H1 (cell line): ENCODE measurements at regions not wholly inside any gene's neighbourhood (a gene's known extent, or its start where the extent isn't known, plus 50 kb on each side); places are given as distances from the start of the nearest gene placed in this dataset.

Experiments
- CEBPB ChIP-seq: IDR thresholded peaks from 2 replicates; pipeline ENCODE4 v1.6.1; 2012; ENCODE audit warnings: low read depth, low read length
- EP300 ChIP-seq, 2 experiments: IDR thresholded peaks; 1 replicate in 1 of 2; 2 replicates in 1 of 2; pipeline ENCODE4 v1.6.1; 2011 to 2012; ENCODE audit warnings: low read depth in 2 of 2, low read length in 2 of 2, mild to moderate bottlenecking in 2 of 2, borderline replicate concordance in 1 of 2, inconsistent platforms in 1 of 2, moderate library complexity in 1 of 2
- MAFK ChIP-seq: IDR thresholded peaks from 2 replicates; pipeline ENCODE4 v1.6.1; 2012; ENCODE audit warnings: low read depth, mild to moderate bottlenecking, improper control_type of control experiment, low read length
- TF ChIP-seq, protein P1 (sequence below): IDR thresholded peaks from 2 replicates; pipeline ENCODE4 v1.6.1; 2012; ENCODE audit warnings: inconsistent platforms

DNA sequence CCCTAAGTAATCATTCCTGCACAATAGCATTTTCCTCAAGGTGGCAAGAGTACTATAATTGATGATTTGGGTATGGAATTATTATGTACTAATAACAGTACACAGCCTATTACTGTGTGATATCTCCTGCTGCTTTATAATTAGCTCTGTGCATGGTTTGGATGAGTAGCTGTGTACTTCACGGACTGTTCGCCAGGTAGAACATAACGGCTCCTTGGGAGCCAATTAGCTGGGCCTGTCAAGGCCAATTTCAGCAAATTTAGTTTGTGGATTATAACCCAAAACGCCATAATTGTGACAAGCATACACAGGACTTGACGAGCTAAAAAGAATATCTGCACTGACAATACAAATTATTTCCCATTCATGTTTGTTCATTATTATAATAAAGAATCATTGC lies 1584.2 kb downstream of the SLITRK1 start (continued):
- no peak for TF ChIP-seq EP300 (IDR thresholded peaks at IDR 0.05; ENCODE audit: borderline replicate concordance in 1 of 2, low read depth in 2 of 2, low read length in 2 of 2)
- TF ChIP-seq MAFK = no peak
- TF ChIP-seq, protein P1, sequence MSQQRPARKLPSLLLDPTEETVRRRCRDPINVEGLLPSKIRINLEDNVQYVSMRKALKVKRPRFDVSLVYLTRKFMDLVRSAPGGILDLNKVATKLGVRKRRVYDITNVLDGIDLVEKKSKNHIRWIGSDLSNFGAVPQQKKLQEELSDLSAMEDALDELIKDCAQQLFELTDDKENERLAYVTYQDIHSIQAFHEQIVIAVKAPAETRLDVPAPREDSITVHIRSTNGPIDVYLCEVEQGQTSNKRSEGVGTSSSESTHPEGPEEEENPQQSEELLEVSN = no peak
- no peak for TF ChIP-seq CEBPB
